Bronchial epithelial cell (primary cell): ENCODE measurements at regions not wholly inside any gene's neighbourhood (a gene's known extent, or its start where the extent isn't known, plus 50 kb on each side); places are given as distances from the start of the nearest gene placed in this dataset.
A peak's percentile ranks its signal among the peaks of the same experiment; 100 is the strongest.

Experiments
- DNase-seq: peaks from one replicate; pipeline ENCODE4 v3.0.0-alpha.2; 2010; ENCODE audit warnings: low read depth
- FAIRE-seq: peaks from 2 replicates; lab custom pipeline; 2011; peaks lifted over from hg19 to GRCh38; lab: Jason Lieb, UNC
- H3K27me3 ChIP-seq: 2 replicates; pipeline ENCODE4 v1.5.1; 2011; ENCODE audit warnings: low read length; ENCODE audit not compliant: control insufficient read depth, insufficient read depth
- H3K36me3 ChIP-seq: 2 replicates; pipeline ENCODE4 v1.5.1; 2011; ENCODE audit warnings: low read length; ENCODE audit not compliant: control insufficient read depth, insufficient read depth
- H3K4me3 ChIP-seq: 2 replicates; pipeline ENCODE4 v1.5.1; 2011; ENCODE audit warnings: mild to moderate bottlenecking, low read depth, low read length, control low read depth
- CTCF ChIP-seq: IDR thresholded peaks from 2 replicates; pipeline ENCODE4 v1.5.1; 2011; ENCODE audit warnings: mild to moderate bottlenecking, moderate library complexity, low read length, control low read depth, inconsistent platforms; ENCODE audit not compliant: insufficient read depth, severe bottlenecking

- no peak for TF ChIP-seq CTCF
- Histone ChIP-seq H3K36me3 (no peaks in the 10 kb centered on the region), H3K4me3 (no peak overlapping the region), H3K27me3 (no peaks in the 10 kb centered on the region)
- DNase-seq = no peak
- FAIRE-seq = no peak
These were observed 385.5 kb downstream of the SFMBT2 start for GRCh38 chr10:7025296-7025695.

- no peak overlapping the region for H3K4me3 ChIP-seq
- H3K36me3 ChIP-seq = no peaks in the 10 kb centered on the region
- TF ChIP-seq CTCF = no peak
- FAIRE-seq = no peak
- no peak for DNase-seq
- H3K27me3 ChIP-seq = no peaks in the 10 kb centered on the region
These were observed 395.4 kb downstream of the SFMBT2 start for GRCh38 chr10:7015457-7015856.

GRCh38 chr10:7014721-7015120, 396.1 kb downstream of the SFMBT2 start:
- no peak for DNase-seq
- FAIRE-seq = no peak
- Histone ChIP-seq H3K36me3 (no peaks in the 10 kb centered on the region), H3K4me3 (no peak overlapping the region), H3K27me3 (no peaks in the 10 kb centered on the region)
- TF ChIP-seq CTCF = no peak

GRCh38 chr10:7011994-7012393, 398.8 kb downstream of the SFMBT2 start:
- DNase-seq = no peak
- no peak for FAIRE-seq
- no peak overlapping the region for H3K4me3 ChIP-seq
- no peak for TF ChIP-seq CTCF
- no peaks in the 10 kb centered on the region for H3K36me3 ChIP-seq
- H3K27me3 ChIP-seq = no peaks in the 10 kb centered on the region

- Histone ChIP-seq H3K36me3 (no peaks in the 10 kb centered on the region), H3K27me3 (no peaks in the 10 kb centered on the region), H3K4me3 (no peak overlapping the region)
- DNase-seq (no peak), FAIRE-seq (no peak)
- TF ChIP-seq CTCF = no peak
These were observed 402.2 kb downstream of the SFMBT2 start for GRCh38 chr10:7008645-7009044.

GRCh38 chr10:7007600-7008190, 403.1 kb downstream of the SFMBT2 start:
- H3K36me3 ChIP-seq = no peaks in the 10 kb centered on the region
- peak; percentile 18 for FAIRE-seq
- H3K4me3 ChIP-seq = no peak overlapping the region
- no peak for DNase-seq
- no peaks in the 10 kb centered on the region for H3K27me3 ChIP-seq
- TF ChIP-seq CTCF = no peak
